Loucy (cell line): ENCODE measurements at regions not wholly inside any gene's neighbourhood (a gene's known extent, or its start where the extent isn't known, plus 50 kb on each side); places are given as distances from the start of the nearest gene placed in this dataset.

Source experiments
- H2AFZ ChIP-seq: fragments of 200-600 bp; sonication (generic); 2 replicates; pipeline ENCODE4 v1.6.0; 2016; ENCODE audit warnings: antibody characterized with exemption, mild to moderate bottlenecking, low read length, moderate library complexity
- H3F3A ChIP-seq: fragments of 200-600 bp; 2 replicates; pipeline ENCODE4 v1.6.0; 2016; ENCODE audit warnings: antibody characterized with exemption, low read depth, mild to moderate bottlenecking
- H3K27me3 ChIP-seq: fragments of 200-600 bp; sonication (generic); 2 replicates; pipeline ENCODE4 v1.6.1; 2014; ENCODE audit warnings: low read length, mild to moderate bottlenecking; ENCODE audit not compliant: insufficient read depth, poor library complexity, severe bottlenecking
- H3K36me3 ChIP-seq: fragments of 200-600 bp; sonication (generic); 2 replicates; pipeline ENCODE4 v1.6.1; 2016; ENCODE audit warnings: low read length; ENCODE audit not compliant: insufficient read depth
- H3K4me1 ChIP-seq: fragments of 200-600 bp; sonication (generic); 2 replicates; pipeline ENCODE4 v1.5.1; 2014; ENCODE audit warnings: low read length, mild to moderate bottlenecking; ENCODE audit not compliant: insufficient read depth, poor library complexity, severe bottlenecking
- H3K4me2 ChIP-seq: fragments of 200-600 bp; sonication (generic); 2 replicates; pipeline ENCODE4 v1.6.0; 2014; ENCODE audit warnings: antibody characterized with exemption, low read length, low read depth, mild to moderate bottlenecking; ENCODE audit not compliant: poor library complexity, severe bottlenecking
- H3K4me3 ChIP-seq: fragments of 200-600 bp; sonication (generic); 2 replicates; pipeline ENCODE4 v1.5.1; 2014; ENCODE audit warnings: low read length, mild to moderate bottlenecking, mixed read lengths; ENCODE audit not compliant: poor library complexity, severe bottlenecking
- H3K79me2 ChIP-seq: fragments of 200-600 bp; sonication (generic); 2 replicates; pipeline ENCODE4 v1.6.1; 2014; ENCODE audit warnings: low read length; ENCODE audit not compliant: insufficient read depth
- H3K9ac ChIP-seq: fragments of 200-600 bp; sonication (generic); 2 replicates; pipeline ENCODE4 v1.6.0; 2014; ENCODE audit warnings: mild to moderate bottlenecking, low read depth, low read length, moderate library complexity; ENCODE audit not compliant: poor library complexity, severe bottlenecking
- H3K9me2 ChIP-seq: fragments of 200-600 bp; sonication (generic); replicated peaks from 2 replicates; pipeline ENCODE4 v1.6.1; 2016; ENCODE audit warnings: low read depth, low read length, mixed read lengths
- H3K9me3 ChIP-seq: fragments of 200-600 bp; sonication (generic); 2 replicates; pipeline ENCODE4 v1.6.1; 2014; ENCODE audit warnings: mild to moderate bottlenecking, antibody characterized with exemption, low read length, low read depth; ENCODE audit not compliant: insufficient read depth
- H4K20me1 ChIP-seq: fragments of 200-600 bp; sonication (generic); 2 replicates; pipeline ENCODE4 v1.6.0; 2014; ENCODE audit warnings: antibody characterized with exemption, low read length, mild to moderate bottlenecking; ENCODE audit not compliant: insufficient read depth, poor library complexity, severe bottlenecking
- CTCF ChIP-seq: fragments of 200-600 bp; sonication (generic); conservative IDR thresholded peaks from 2 replicates; pipeline ENCODE4 v1.5.1; 2014; ENCODE audit warnings: mild to moderate bottlenecking, antibody characterized with exemption, low read length
- EZH2phosphoT487 ChIP-seq: fragments of 200-600 bp; IDR thresholded peaks from 2 replicates; pipeline ENCODE4 v1.6.1; 2018; ENCODE audit warnings: antibody characterized with exemption, mild to moderate bottlenecking, moderate library complexity, borderline replicate concordance

- TF ChIP-seq EZH2phosphoT487 (no peak), CTCF (no peak)
- no peaks in the 10 kb centered on the region for H3F3A ChIP-seq
- H3K9ac ChIP-seq = no peak overlapping the region
- no peaks in the 10 kb centered on the region for H3K36me3 ChIP-seq
- no peak overlapping the region for H2AFZ ChIP-seq
- no peaks in the 10 kb centered on the region for H4K20me1 ChIP-seq
- H3K27me3 ChIP-seq = no peaks in the 10 kb centered on the region
- no peaks in the 10 kb centered on the region for H3K9me2 ChIP-seq
- H3K4me1 ChIP-seq = peaks cover 4% of the 10 kb centered on the region
- no peak overlapping the region for H3K4me2 ChIP-seq
- H3K79me2 ChIP-seq = no peaks in the 10 kb centered on the region
- no peak overlapping the region for H3K4me3 ChIP-seq
- H3K9me3 ChIP-seq = peaks cover 6% of the 10 kb centered on the region; the same call in 1 of the 2 replicates
Observed at GRCh38 chrX:148259990-148260389, 240.4 kb upstream of the AFF2 start.

GRCh38 chrX:148265829-148266228 lies 234.6 kb upstream of the AFF2 start:
- Histone ChIP-seq H3K4me2 (peak overlapping the region; percentile 51), H3K9me2 (no peaks in the 10 kb centered on the region), H3K4me3 (no peak overlapping the region), H4K20me1 (no peaks in the 10 kb centered on the region), H3K79me2 (no peaks in the 10 kb centered on the region), H3K9me3 (peaks cover 6% of the 10 kb centered on the region; the same call in 1 of the 2 replicates), H3K9ac (no peak overlapping the region), H2AFZ (no peak overlapping the region), H3K4me1 (peaks cover 39% of the 10 kb centered on the region), H3K36me3 (no peaks in the 10 kb centered on the region), H3F3A (peaks cover under 1% of the 10 kb centered on the region; the same call in 1 of the 2 replicates), H3K27me3 (no peaks in the 10 kb centered on the region)
- TF ChIP-seq CTCF = no peak
- no peak for TF ChIP-seq EZH2phosphoT487

- Histone ChIP-seq H3K79me2 (no peaks in the 10 kb centered on the region), H3K9me2 (no peaks in the 10 kb centered on the region), H3F3A (peaks cover 3% of the 10 kb centered on the region; the same call in 1 of the 2 replicates), H3K36me3 (no peaks in the 10 kb centered on the region), H3K4me3 (no peak overlapping the region), H3K9me3 (no peaks in the 10 kb centered on the region), H2AFZ (no peak overlapping the region), H4K20me1 (no peaks in the 10 kb centered on the region), H3K27me3 (no peaks in the 10 kb centered on the region), H3K9ac (no peak overlapping the region), H3K4me1 (peaks cover 52% of the 10 kb centered on the region), H3K4me2 (peak overlapping the region; percentile 47)
- no peak for TF ChIP-seq CTCF
- no peak for TF ChIP-seq EZH2phosphoT487
Observed at GRCh38 chrX:148268673-148269072, 231.7 kb upstream of the AFF2 start.
